Astrocyte (in vitro differentiated cells and primary cell): ENCODE measurements at regions not wholly inside any gene's neighbourhood (a gene's known extent, or its start where the extent isn't known, plus 50 kb on each side); places are given as distances from the start of the nearest gene placed in this dataset.
A peak's percentile ranks its signal among the peaks of the same experiment; 100 is the strongest.

Source experiments
- DNase-seq: peaks from one replicate; pipeline ENCODE4 v3.0.0-alpha.2; 2010; ENCODE audit warnings: low read depth
- FAIRE-seq: peaks from 2 replicates; lab custom pipeline; 2011; peaks lifted over from hg19 to GRCh38; lab: Jason Lieb, UNC
- H2AFZ ChIP-seq: 2 replicates; pipeline ENCODE4 v1.6.0; 2012; ENCODE audit warnings: low read depth, low read length, inconsistent platforms
- H3K27ac ChIP-seq: 2 replicates; pipeline ENCODE4 v1.5.1; 2011; ENCODE audit warnings: low read depth, low read length, inconsistent platforms
- H3K27me3 ChIP-seq: 2 replicates; pipeline ENCODE4 v1.6.0; 2011; ENCODE audit warnings: low read length, inconsistent platforms; ENCODE audit not compliant: insufficient read depth
- H3K36me3 ChIP-seq: 2 replicates; pipeline ENCODE4 v1.5.1; 2011; ENCODE audit warnings: low read length, inconsistent platforms; ENCODE audit not compliant: insufficient read depth
- H3K4me1 ChIP-seq: 2 replicates; pipeline ENCODE4 v1.5.1; 2011; ENCODE audit warnings: low read length, inconsistent platforms; ENCODE audit not compliant: insufficient read depth
- H3K4me2 ChIP-seq: 2 replicates; pipeline ENCODE4 v1.6.0; 2012; ENCODE audit warnings: low read length, inconsistent platforms
- H3K4me3 ChIP-seq: 2 replicates; pipeline ENCODE4 v1.5.1; 2011; ENCODE audit warnings: low read depth, mild to moderate bottlenecking, low read length, inconsistent platforms; ENCODE audit not compliant: insufficient read depth
- H3K79me2 ChIP-seq: 2 replicates; pipeline ENCODE4 v1.6.0; 2012; ENCODE audit warnings: mild to moderate bottlenecking, low read length, inconsistent platforms; ENCODE audit not compliant: insufficient read depth
- H3K9ac ChIP-seq: 2 replicates; pipeline ENCODE4 v1.6.0; 2012; ENCODE audit warnings: mild to moderate bottlenecking, low read length, inconsistent platforms
- H3K9me3 ChIP-seq: 2 replicates; pipeline ENCODE4 v1.5.1; 2012; ENCODE audit warnings: low read depth, mild to moderate bottlenecking, low read length, inconsistent platforms; ENCODE audit not compliant: insufficient read depth
- H4K20me1 ChIP-seq: 2 replicates; pipeline ENCODE4 v1.6.0; 2012; ENCODE audit warnings: low read length, inconsistent platforms; ENCODE audit not compliant: insufficient read depth
- H3K27ac Mint-ChIP-seq: one replicate; pipeline ENCODE4 v1.8.0; 2021; ENCODE audit warnings: mild to moderate bottlenecking, mixed read lengths; ENCODE audit not compliant: unreplicated experiment
- H3K27me3 Mint-ChIP-seq: one replicate; pipeline ENCODE4 v1.8.0; 2021; ENCODE audit warnings: low read depth, mixed read lengths; ENCODE audit not compliant: unreplicated experiment
- H3K36me3 Mint-ChIP-seq: one replicate; pipeline ENCODE4 v1.8.0; 2021; ENCODE audit warnings: low read depth, mixed read lengths; ENCODE audit not compliant: unreplicated experiment
- H3K4me1 Mint-ChIP-seq: one replicate; pipeline ENCODE4 v1.8.0; 2021; ENCODE audit warnings: low read depth, mixed read lengths; ENCODE audit not compliant: unreplicated experiment
- H3K4me3 Mint-ChIP-seq: one replicate; pipeline ENCODE4 v1.8.0; 2021; ENCODE audit warnings: mild to moderate bottlenecking, moderate library complexity, mixed read lengths; ENCODE audit not compliant: unreplicated experiment
- H3K9me3 Mint-ChIP-seq: one replicate; pipeline ENCODE4 v1.8.0; 2021; ENCODE audit warnings: mild to moderate bottlenecking, mixed read lengths; ENCODE audit not compliant: unreplicated experiment
- EZH2 ChIP-seq: IDR thresholded peaks from 2 replicates; pipeline ENCODE4 v1.6.1; 2012; ENCODE audit warnings: mild to moderate bottlenecking, low read length, inconsistent platforms; ENCODE audit not compliant: insufficient read depth
- TF ChIP-seq, protein P1 (sequence below): IDR thresholded peaks from 2 replicates; pipeline ENCODE4 v1.5.1; 2011; ENCODE audit warnings: low read depth, mild to moderate bottlenecking, inconsistent platforms, low read length, moderate library complexity; ENCODE audit not compliant: insufficient read depth

GRCh38 chr10:59508956-59509355 is 146.6 kb upstream of the FAM13C start:
- TF ChIP-seq, protein P1, sequence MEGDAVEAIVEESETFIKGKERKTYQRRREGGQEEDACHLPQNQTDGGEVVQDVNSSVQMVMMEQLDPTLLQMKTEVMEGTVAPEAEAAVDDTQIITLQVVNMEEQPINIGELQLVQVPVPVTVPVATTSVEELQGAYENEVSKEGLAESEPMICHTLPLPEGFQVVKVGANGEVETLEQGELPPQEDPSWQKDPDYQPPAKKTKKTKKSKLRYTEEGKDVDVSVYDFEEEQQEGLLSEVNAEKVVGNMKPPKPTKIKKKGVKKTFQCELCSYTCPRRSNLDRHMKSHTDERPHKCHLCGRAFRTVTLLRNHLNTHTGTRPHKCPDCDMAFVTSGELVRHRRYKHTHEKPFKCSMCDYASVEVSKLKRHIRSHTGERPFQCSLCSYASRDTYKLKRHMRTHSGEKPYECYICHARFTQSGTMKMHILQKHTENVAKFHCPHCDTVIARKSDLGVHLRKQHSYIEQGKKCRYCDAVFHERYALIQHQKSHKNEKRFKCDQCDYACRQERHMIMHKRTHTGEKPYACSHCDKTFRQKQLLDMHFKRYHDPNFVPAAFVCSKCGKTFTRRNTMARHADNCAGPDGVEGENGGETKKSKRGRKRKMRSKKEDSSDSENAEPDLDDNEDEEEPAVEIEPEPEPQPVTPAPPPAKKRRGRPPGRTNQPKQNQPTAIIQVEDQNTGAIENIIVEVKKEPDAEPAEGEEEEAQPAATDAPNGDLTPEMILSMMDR = no peak
- no peak for TF ChIP-seq EZH2
- Histone ChIP-seq H3K4me3 (no peak overlapping the region), H3K36me3 (no peaks in the 10 kb centered on the region), H3K27ac (no peak overlapping the region), H4K20me1 (no peaks in the 10 kb centered on the region), H3K9ac (no peak overlapping the region), H3K9me3 (no peaks in the 10 kb centered on the region), H3K27me3 (no peaks in the 10 kb centered on the region), H3K4me1 (no peaks in the 10 kb centered on the region), H2AFZ (no peak overlapping the region), H3K79me2 (no peaks in the 10 kb centered on the region), H3K4me2 (no peak overlapping the region)
- Mint-ChIP-seq H3K4me3 (no peak overlapping the region), H3K9me3 (no peaks in the 10 kb centered on the region), H3K4me1 (no peaks in the 10 kb centered on the region), H3K27ac (no peak overlapping the region), H3K27me3 (no peaks in the 10 kb centered on the region), H3K36me3 (no peaks in the 10 kb centered on the region)
- FAIRE-seq (no peak), DNase-seq (no peak)

GRCh38 chr10:59508296-59508695 is 145.9 kb upstream of the FAM13C start:
- no peak for FAIRE-seq
- Histone ChIP-seq H3K9ac (no peak overlapping the region), H3K36me3 (no peaks in the 10 kb centered on the region), H3K9me3 (no peaks in the 10 kb centered on the region), H3K4me3 (no peak overlapping the region), H3K79me2 (no peaks in the 10 kb centered on the region), H3K4me2 (no peak overlapping the region), H3K4me1 (no peaks in the 10 kb centered on the region), H4K20me1 (no peaks in the 10 kb centered on the region), H3K27me3 (no peaks in the 10 kb centered on the region), H2AFZ (no peak overlapping the region), H3K27ac (no peak overlapping the region)
- Mint-ChIP-seq H3K27ac (no peak overlapping the region), H3K27me3 (no peaks in the 10 kb centered on the region), H3K4me3 (no peak overlapping the region), H3K4me1 (no peaks in the 10 kb centered on the region), H3K36me3 (no peaks in the 10 kb centered on the region), H3K9me3 (no peaks in the 10 kb centered on the region)
- peak; percentile 67 for DNase-seq
- TF ChIP-seq, protein P1 = no peak
- TF ChIP-seq EZH2 = no peak

DNA sequence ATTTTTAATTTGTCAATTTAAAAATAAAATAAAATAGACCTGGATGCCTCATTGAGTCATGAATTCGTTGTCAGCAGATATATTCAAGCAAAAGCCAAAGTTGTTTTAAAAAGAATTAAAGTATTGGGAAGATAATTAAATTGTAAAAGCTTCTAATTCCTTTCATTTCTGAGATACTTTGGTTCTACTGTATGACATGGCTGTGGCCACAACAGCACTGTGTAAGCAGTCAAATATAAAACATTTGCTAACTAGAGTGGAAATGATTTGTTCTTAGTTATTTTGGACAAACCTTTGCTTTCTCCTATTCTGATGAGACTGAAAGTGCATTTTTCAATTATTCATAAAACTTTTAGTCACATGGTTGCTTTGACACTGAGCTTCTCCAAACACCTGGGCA is 143.6 kb upstream of the FAM13C start:
- Mint-ChIP-seq H3K27ac (no peak overlapping the region), H3K36me3 (no peaks in the 10 kb centered on the region), H3K4me1 (no peaks in the 10 kb centered on the region), H3K4me3 (no peak overlapping the region), H3K9me3 (no peaks in the 10 kb centered on the region), H3K27me3 (no peaks in the 10 kb centered on the region)
- no peaks in the 10 kb centered on the region for H3K36me3 ChIP-seq
- no peaks in the 10 kb centered on the region for H3K27me3 ChIP-seq
- no peak overlapping the region for H3K4me2 ChIP-seq
- TF ChIP-seq, protein P1 = no peak
- no peak for TF ChIP-seq EZH2
- FAIRE-seq (peak; percentile 54), DNase-seq (peak; percentile 49)
- no peaks in the 10 kb centered on the region for H3K9me3 ChIP-seq
- H3K4me3 ChIP-seq = no peak overlapping the region
- H3K79me2 ChIP-seq = no peaks in the 10 kb centered on the region
- no peak overlapping the region for H3K9ac ChIP-seq
- no peaks in the 10 kb centered on the region for H3K4me1 ChIP-seq
- H2AFZ ChIP-seq = no peak overlapping the region
- H4K20me1 ChIP-seq = no peaks in the 10 kb centered on the region
- no peak overlapping the region for H3K27ac ChIP-seq
